GM21723 (cell line): ENCODE measurements at regions not wholly inside any gene's neighbourhood (a gene's known extent, or its start where the extent isn't known, plus 50 kb on each side); places are given as distances from the start of the nearest gene placed in this dataset.

Source experiments
- ATAC-seq: cut with Tn5 transposase; IDR thresholded peaks from one replicate; pipeline ENCODE4 v1.9.1; 2021; ENCODE audit warnings: mild to moderate bottlenecking, moderate library complexity; ENCODE audit not compliant: unreplicated experiment

- ATAC-seq = no peak
These were observed 151.6 kb upstream of the PTPRK start for GRCh38 chr6:128672023-128672422.

GRCh38 chr6:128667339-128667858, 147.0 kb upstream of the PTPRK start:
- ATAC-seq = no peak

GRCh38 chr6:128666405-128666804, 146.0 kb upstream of the PTPRK start:
- ATAC-seq = no peak

- ATAC-seq = no peak
These were observed 142.8 kb upstream of the PTPRK start for GRCh38 chr6:128663238-128663637.

- no peak for ATAC-seq
These were observed 139.7 kb upstream of the PTPRK start for GRCh38 chr6:128659878-128660622.

- ATAC-seq = no peak
These were observed 138.9 kb upstream of the PTPRK start for GRCh38 chr6:128659276-128659675.

- ATAC-seq = no peak
These were observed 136.8 kb upstream of the PTPRK start for GRCh38 chr6:128657181-128657580.

- ATAC-seq = peak; percentile 67
These were observed 135.6 kb upstream of the PTPRK start for GRCh38 chr6:128655978-128656498.

GRCh38 chr6:128648022-128648598, 127.7 kb upstream of the PTPRK start:
- ATAC-seq = no peak

GRCh38 chr6:128642132-128642531, 121.7 kb upstream of the PTPRK start:
- ATAC-seq = no peak

- no peak for ATAC-seq
These were observed 121.3 kb upstream of the PTPRK start for GRCh38 chr6:128641703-128642102.

- ATAC-seq = no peak
These were observed 118.4 kb upstream of the PTPRK start for GRCh38 chr6:128638817-128639216.

GRCh38 chr6:128635219-128635618, 114.8 kb upstream of the PTPRK start:
- no peak for ATAC-seq

- no peak for ATAC-seq
These were observed 111.7 kb upstream of the PTPRK start for GRCh38 chr6:128632131-128632530.

- ATAC-seq = no peak
These were observed 110.6 kb upstream of the PTPRK start for GRCh38 chr6:128631031-128631430.

GRCh38 chr6:128630213-128630612, 109.8 kb upstream of the PTPRK start:
- no peak for ATAC-seq

- ATAC-seq = no peak
These were observed 96.9 kb upstream of the PTPRK start for GRCh38 chr6:128617285-128617684.

- no peak for ATAC-seq
These were observed 95.9 kb upstream of the PTPRK start for GRCh38 chr6:128616342-128616741.

GRCh38 chr6:128606611-128607010, 86.2 kb upstream of the PTPRK start:
- no peak for ATAC-seq

- no peak for ATAC-seq
These were observed 85.6 kb upstream of the PTPRK start for GRCh38 chr6:128605961-128606360.

- no peak for ATAC-seq
These were observed 80.7 kb upstream of the PTPRK start for GRCh38 chr6:128601060-128601459.

GRCh38 chr6:128600397-128600951, 80.1 kb upstream of the PTPRK start:
- peak; percentile 59 for ATAC-seq
